ENCODE measurements at regions not wholly inside any gene's neighbourhood (a gene's known extent, or its start where the extent isn't known, plus 50 kb on each side); places are given as distances from the start of the nearest gene placed in this dataset.

GRCh38 chr16:5776876-5777275 is 679.3 kb upstream of the EEF2KMT start:
- TF ChIP-seq ZNF792 (tag by site-specific recombination; IDR thresholded peaks at IDR 0.05), result no peak
- no peak for TF ChIP-seq ZNF10 (tag by site-specific recombination; IDR thresholded peaks at IDR 0.05)
- no peak for TF ChIP-seq CTCF (tag by site-specific recombination; IDR thresholded peaks at IDR 0.05)
- TF ChIP-seq ATF2 (tag by site-specific recombination; IDR thresholded peaks at IDR 0.05; ENCODE audit: low read depth), result no peak
- TF ChIP-seq SP3 (tag by site-specific recombination; IDR thresholded peaks at IDR 0.05), result no peak
- no peak for TF ChIP-seq ZNF274 (IDR thresholded peaks at IDR 0.05; ENCODE audit: low read length)
- TF ChIP-seq ZNF274 (tag by site-specific recombination; IDR thresholded peaks at IDR 0.05; ENCODE audit: borderline replicate concordance), result no peak
- no peak for TF ChIP-seq YY1 (tag by site-specific recombination; IDR thresholded peaks at IDR 0.05)
- TF ChIP-seq PBX3 (CRISPR knock-in tag; IDR thresholded peaks at IDR 0.05), result no peak
- no peak for TF ChIP-seq ZNF24 (tag by site-specific recombination; IDR thresholded peaks at IDR 0.05)
- TF ChIP-seq ZNF639 (tag by site-specific recombination; IDR thresholded peaks at IDR 0.05), result no peak
- TF ChIP-seq ZBTB26 (tag by site-specific recombination; optimal IDR thresholded peaks at IDR 0.05), result no peak
- no peak for TF ChIP-seq ELK4 (IDR thresholded peaks at IDR 0.05; ENCODE audit: borderline replicate concordance, low read depth, low read length)
- no peak for TF ChIP-seq ZNF704 (tag by site-specific recombination; IDR thresholded peaks at IDR 0.05)
- TF ChIP-seq TCF7L2 (IDR thresholded peaks at IDR 0.05; ENCODE audit: borderline replicate concordance, low read depth, low read length), result no peak

Data from HEK293 (cell line).